ENCODE measurements at regions not wholly inside any gene's neighbourhood (a gene's known extent, or its start where the extent isn't known, plus 50 kb on each side); places are given as distances from the start of the nearest gene placed in this dataset.
"Not testable (repeated sequence)": the region's sequence is repeated elsewhere in the genome, so short reads cannot be mapped to it uniquely, and the experiment has no call there.

DNA sequence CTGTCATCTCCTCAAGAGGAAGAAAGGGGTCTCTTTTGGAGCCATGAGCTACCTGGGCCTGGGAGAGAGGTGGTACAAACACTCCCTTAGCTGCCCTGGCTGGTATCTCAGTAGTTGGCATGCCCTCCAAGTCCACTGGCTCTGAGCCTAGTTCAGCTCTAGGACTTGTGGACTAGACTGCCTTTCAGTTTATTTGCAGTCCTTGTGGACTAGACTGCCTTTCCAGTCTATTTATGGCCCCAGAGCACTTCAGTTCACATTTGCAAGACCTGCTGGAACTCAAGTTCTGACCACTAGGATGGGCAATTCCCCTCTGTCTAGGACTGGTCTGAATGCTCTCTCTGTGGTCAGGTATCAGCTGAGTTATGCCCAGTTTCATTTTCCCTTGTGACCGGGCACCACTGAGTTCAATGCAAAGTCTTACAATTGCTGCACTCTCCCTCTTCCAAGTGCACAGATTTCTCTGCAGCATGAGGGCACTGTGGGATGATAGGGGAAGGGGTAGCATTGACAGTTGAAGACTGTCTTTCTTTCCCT, 1019.0 kb downstream of the TAF11L14 start:
- DNase-seq (ENCODE audit: extremely low read depth, low read depth): no peak
- H3K4me3 ChIP-seq (replicated peaks; ENCODE audit: low read depth, low read length): no peak overlapping the region
- TF ChIP-seq, protein P1, sequence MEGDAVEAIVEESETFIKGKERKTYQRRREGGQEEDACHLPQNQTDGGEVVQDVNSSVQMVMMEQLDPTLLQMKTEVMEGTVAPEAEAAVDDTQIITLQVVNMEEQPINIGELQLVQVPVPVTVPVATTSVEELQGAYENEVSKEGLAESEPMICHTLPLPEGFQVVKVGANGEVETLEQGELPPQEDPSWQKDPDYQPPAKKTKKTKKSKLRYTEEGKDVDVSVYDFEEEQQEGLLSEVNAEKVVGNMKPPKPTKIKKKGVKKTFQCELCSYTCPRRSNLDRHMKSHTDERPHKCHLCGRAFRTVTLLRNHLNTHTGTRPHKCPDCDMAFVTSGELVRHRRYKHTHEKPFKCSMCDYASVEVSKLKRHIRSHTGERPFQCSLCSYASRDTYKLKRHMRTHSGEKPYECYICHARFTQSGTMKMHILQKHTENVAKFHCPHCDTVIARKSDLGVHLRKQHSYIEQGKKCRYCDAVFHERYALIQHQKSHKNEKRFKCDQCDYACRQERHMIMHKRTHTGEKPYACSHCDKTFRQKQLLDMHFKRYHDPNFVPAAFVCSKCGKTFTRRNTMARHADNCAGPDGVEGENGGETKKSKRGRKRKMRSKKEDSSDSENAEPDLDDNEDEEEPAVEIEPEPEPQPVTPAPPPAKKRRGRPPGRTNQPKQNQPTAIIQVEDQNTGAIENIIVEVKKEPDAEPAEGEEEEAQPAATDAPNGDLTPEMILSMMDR (IDR thresholded peaks at IDR 0.05; ENCODE audit: low read depth, low read length, missing control alignments): no peak

DNA sequence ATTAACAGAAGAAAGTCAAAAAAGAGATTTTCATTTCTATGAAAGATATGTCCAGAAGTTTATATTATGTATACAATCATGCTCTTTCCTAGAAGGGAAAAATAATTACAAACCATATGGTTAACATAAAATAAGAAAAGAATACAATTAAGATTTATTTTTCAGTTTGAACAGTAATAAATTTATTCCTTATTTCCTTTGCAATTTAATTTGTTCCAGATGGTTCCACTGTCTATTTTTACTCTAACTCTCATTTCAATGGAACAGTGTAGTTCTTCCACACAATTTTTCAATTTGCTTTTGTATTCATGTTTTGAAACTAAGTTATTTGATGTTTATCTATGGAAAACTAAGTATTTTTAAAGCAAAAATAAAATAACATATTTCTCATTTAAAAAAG, 1026.3 kb downstream of the TAF11L14 start:
- TF ChIP-seq, protein P1 (IDR thresholded peaks at IDR 0.05; ENCODE audit: low read depth, low read length, missing control alignments): no peak
- H3K4me3 ChIP-seq (replicated peaks; ENCODE audit: low read depth, low read length): no peak overlapping the region
- DNase-seq (ENCODE audit: extremely low read depth, low read depth): no peak

DNA sequence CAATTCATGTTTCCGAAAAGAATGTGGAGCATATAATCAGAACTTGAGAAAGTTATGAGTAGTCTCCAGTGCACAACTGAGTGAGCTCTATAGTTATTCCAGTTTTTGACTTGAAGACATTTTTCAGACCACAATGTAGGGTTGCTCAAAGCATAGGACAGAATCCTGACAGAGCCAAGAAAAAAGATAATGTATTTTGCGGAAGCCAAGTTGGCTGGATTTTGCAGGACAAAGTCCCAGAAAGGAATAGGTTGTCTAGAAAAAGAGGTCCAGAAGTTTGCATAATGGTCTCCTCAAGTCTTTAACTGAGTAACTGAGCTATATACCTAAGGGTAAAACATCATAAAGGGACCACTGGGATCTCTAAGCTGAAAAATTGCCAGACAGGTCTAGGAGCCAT, 1028.0 kb downstream of the TAF11L14 start:
- H3K4me3 ChIP-seq (replicated peaks; ENCODE audit: low read depth, low read length): no peak overlapping the region
- DNase-seq (ENCODE audit: extremely low read depth, low read depth): no peak
- TF ChIP-seq, protein P1 (IDR thresholded peaks at IDR 0.05; ENCODE audit: low read depth, low read length, missing control alignments): no peak

GRCh38 chr5:18674212-18674611, 1040.0 kb downstream of the TAF11L14 start:
- DNase-seq (ENCODE audit: extremely low read depth, low read depth); H3K4me3 ChIP-seq (replicated peaks; ENCODE audit: low read depth, low read length): not testable (repeated sequence)

- TF ChIP-seq, protein P1 (IDR thresholded peaks at IDR 0.05; ENCODE audit: low read depth, low read length, missing control alignments): no peak
- no peak for DNase-seq (ENCODE audit: extremely low read depth, low read depth)
- no peak overlapping the region for H3K4me3 ChIP-seq (replicated peaks; ENCODE audit: low read depth, low read length)
These were observed 1040.8 kb downstream of the TAF11L14 start for GRCh38 chr5:18675041-18675440.

- no peak overlapping the region for H3K4me3 ChIP-seq (replicated peaks; ENCODE audit: low read depth, low read length)
- TF ChIP-seq, protein P1 (IDR thresholded peaks at IDR 0.05; ENCODE audit: low read depth, low read length, missing control alignments): no peak
- DNase-seq (ENCODE audit: extremely low read depth, low read depth): no peak
These were observed 1052.0 kb downstream of the TAF11L14 start for GRCh38 chr5:18686253-18686652.

- DNase-seq (ENCODE audit: extremely low read depth, low read depth): no peak
- TF ChIP-seq, protein P1 (IDR thresholded peaks at IDR 0.05; ENCODE audit: low read depth, low read length, missing control alignments): no peak
- H3K4me3 ChIP-seq (replicated peaks; ENCODE audit: low read depth, low read length): no peak overlapping the region
These were observed 1053.2 kb downstream of the TAF11L14 start for GRCh38 chr5:18687429-18687828.

Measured in HFF-Myc (cell line).